ENCODE measurements at regions not wholly inside any gene's neighbourhood (a gene's known extent, or its start where the extent isn't known, plus 50 kb on each side); places are given as distances from the start of the nearest gene placed in this dataset.
"Not testable (repeated sequence)": the region's sequence is repeated elsewhere in the genome, so short reads cannot be mapped to it uniquely, and the experiment has no call there.

- H3K4me3 ChIP-seq (ENCODE audit: low read length), result no peak overlapping the region
- no peak overlapping the region for H2AFZ ChIP-seq (ENCODE audit: low read length)
- no peak overlapping the region for H3K4me2 ChIP-seq (ENCODE audit: low read depth, low read length)
- H3K79me2 ChIP-seq (ENCODE audit: low read length), result no peaks in the 10 kb centered on the region
- no peaks in the 10 kb centered on the region for H3K4me1 ChIP-seq (ENCODE audit: low read length)
- H3K9me3 ChIP-seq (replicated peaks; ENCODE audit: insufficient read depth, low read length), result no peaks in the 10 kb centered on the region
- no peaks in the 10 kb centered on the region for H4K20me1 ChIP-seq (ENCODE audit: insufficient read depth, low read length)
- no peaks in the 10 kb centered on the region for H3F3A ChIP-seq (ENCODE audit: insufficient read depth, low read length)
- no peak for DNase-seq
- no peak overlapping the region for H3K9ac ChIP-seq (ENCODE audit: low read length)
- no peak overlapping the region for H3K27ac ChIP-seq (ENCODE audit: low read length)
- TF ChIP-seq EZH2 (optimal IDR thresholded peaks at IDR 0.05; ENCODE audit: low read depth, low read length) (no peak), EZH2phosphoT487 (IDR thresholded peaks at IDR 0.05; ENCODE audit: low read length) (no peak)
- TF ChIP-seq, protein P1, sequence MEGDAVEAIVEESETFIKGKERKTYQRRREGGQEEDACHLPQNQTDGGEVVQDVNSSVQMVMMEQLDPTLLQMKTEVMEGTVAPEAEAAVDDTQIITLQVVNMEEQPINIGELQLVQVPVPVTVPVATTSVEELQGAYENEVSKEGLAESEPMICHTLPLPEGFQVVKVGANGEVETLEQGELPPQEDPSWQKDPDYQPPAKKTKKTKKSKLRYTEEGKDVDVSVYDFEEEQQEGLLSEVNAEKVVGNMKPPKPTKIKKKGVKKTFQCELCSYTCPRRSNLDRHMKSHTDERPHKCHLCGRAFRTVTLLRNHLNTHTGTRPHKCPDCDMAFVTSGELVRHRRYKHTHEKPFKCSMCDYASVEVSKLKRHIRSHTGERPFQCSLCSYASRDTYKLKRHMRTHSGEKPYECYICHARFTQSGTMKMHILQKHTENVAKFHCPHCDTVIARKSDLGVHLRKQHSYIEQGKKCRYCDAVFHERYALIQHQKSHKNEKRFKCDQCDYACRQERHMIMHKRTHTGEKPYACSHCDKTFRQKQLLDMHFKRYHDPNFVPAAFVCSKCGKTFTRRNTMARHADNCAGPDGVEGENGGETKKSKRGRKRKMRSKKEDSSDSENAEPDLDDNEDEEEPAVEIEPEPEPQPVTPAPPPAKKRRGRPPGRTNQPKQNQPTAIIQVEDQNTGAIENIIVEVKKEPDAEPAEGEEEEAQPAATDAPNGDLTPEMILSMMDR (IDR thresholded peaks at IDR 0.05; ENCODE audit: low read length), result no peak
- no peaks in the 10 kb centered on the region for H3K27me3 ChIP-seq (replicated peaks; ENCODE audit: insufficient read depth, low read length)
- H3K9me2 ChIP-seq (replicated peaks; ENCODE audit: insufficient read depth, low read length), result no peaks in the 10 kb centered on the region
- no peaks in the 10 kb centered on the region for H3K36me3 ChIP-seq (replicated peaks; ENCODE audit: insufficient read depth, low read length)
These were observed 251.4 kb downstream of the BLID start for GRCh38 chr11:121864660-121865059.

GRCh38 chr11:121863126-121863525, 252.9 kb downstream of the BLID start:
- no peaks in the 10 kb centered on the region for H3K4me1 ChIP-seq (ENCODE audit: low read length)
- H2AFZ ChIP-seq (ENCODE audit: low read length), result no peak overlapping the region
- no peaks in the 10 kb centered on the region for H3K9me3 ChIP-seq (replicated peaks; ENCODE audit: insufficient read depth, low read length)
- no peaks in the 10 kb centered on the region for H3K36me3 ChIP-seq (replicated peaks; ENCODE audit: insufficient read depth, low read length)
- TF ChIP-seq, protein P1 (IDR thresholded peaks at IDR 0.05; ENCODE audit: low read length), result no peak
- TF ChIP-seq EZH2phosphoT487 (IDR thresholded peaks at IDR 0.05; ENCODE audit: low read length), result no peak
- no peak for TF ChIP-seq EZH2 (optimal IDR thresholded peaks at IDR 0.05; ENCODE audit: low read depth, low read length)
- no peaks in the 10 kb centered on the region for H4K20me1 ChIP-seq (ENCODE audit: insufficient read depth, low read length)
- H3K4me2 ChIP-seq (ENCODE audit: low read depth, low read length), result no peak overlapping the region
- H3K79me2 ChIP-seq (ENCODE audit: low read length), result no peaks in the 10 kb centered on the region
- H3K9ac ChIP-seq (ENCODE audit: low read length), result no peak overlapping the region
- no peaks in the 10 kb centered on the region for H3K9me2 ChIP-seq (replicated peaks; ENCODE audit: insufficient read depth, low read length)
- H3K4me3 ChIP-seq (ENCODE audit: low read length), result no peak overlapping the region
- H3F3A ChIP-seq (ENCODE audit: insufficient read depth, low read length), result no peaks in the 10 kb centered on the region
- H3K27me3 ChIP-seq (replicated peaks; ENCODE audit: insufficient read depth, low read length), result no peaks in the 10 kb centered on the region
- no peak overlapping the region for H3K27ac ChIP-seq (ENCODE audit: low read length)
- no peak for DNase-seq

- H2AFZ ChIP-seq (ENCODE audit: low read length); H3K9me3 ChIP-seq (replicated peaks; ENCODE audit: insufficient read depth, low read length); H3K36me3 ChIP-seq (replicated peaks; ENCODE audit: insufficient read depth, low read length); H3K9me2 ChIP-seq (replicated peaks; ENCODE audit: insufficient read depth, low read length); H3K4me3 ChIP-seq (ENCODE audit: low read length); H3K4me1 ChIP-seq (ENCODE audit: low read length); DNase-seq; H3F3A ChIP-seq (ENCODE audit: insufficient read depth, low read length); H3K9ac ChIP-seq (ENCODE audit: low read length); H3K4me2 ChIP-seq (ENCODE audit: low read depth, low read length); H3K27ac ChIP-seq (ENCODE audit: low read length); H3K27me3 ChIP-seq (replicated peaks; ENCODE audit: insufficient read depth, low read length); H3K79me2 ChIP-seq (ENCODE audit: low read length); H4K20me1 ChIP-seq (ENCODE audit: insufficient read depth, low read length): not testable (repeated sequence)
These were observed 260.9 kb downstream of the BLID start for GRCh38 chr11:121855138-121855537.

DNA sequence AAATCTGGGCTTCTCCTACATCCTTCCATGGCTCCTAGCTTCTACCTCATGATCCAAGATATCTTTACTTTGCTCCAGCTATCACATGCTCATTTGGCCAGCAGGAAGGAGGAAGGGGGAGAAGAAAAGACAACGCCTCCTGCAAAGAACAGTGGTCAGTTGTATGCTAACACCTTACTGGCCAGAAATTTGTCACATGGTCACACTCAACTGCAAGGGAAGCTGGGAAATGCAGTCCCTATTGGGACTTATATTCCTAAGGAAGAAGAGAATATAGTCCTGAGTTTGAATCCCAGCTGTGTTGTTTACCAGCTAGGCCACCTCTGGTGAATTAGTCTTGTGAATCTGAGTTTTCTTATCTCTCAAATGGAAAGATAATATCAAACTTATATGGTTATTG, 272.0 kb downstream of the BLID start:
- H3K4me1 ChIP-seq (ENCODE audit: low read length), result no peaks in the 10 kb centered on the region
- no peaks in the 10 kb centered on the region for H3K27me3 ChIP-seq (replicated peaks; ENCODE audit: insufficient read depth, low read length)
- H3K36me3 ChIP-seq (replicated peaks; ENCODE audit: insufficient read depth, low read length), result no peaks in the 10 kb centered on the region
- no peaks in the 10 kb centered on the region for H3K79me2 ChIP-seq (ENCODE audit: low read length)
- no peak overlapping the region for H3K4me2 ChIP-seq (ENCODE audit: low read depth, low read length)
- no peak overlapping the region for H3K4me3 ChIP-seq (ENCODE audit: low read length)
- H3F3A ChIP-seq (ENCODE audit: insufficient read depth, low read length), result no peaks in the 10 kb centered on the region
- TF ChIP-seq EZH2 (optimal IDR thresholded peaks at IDR 0.05; ENCODE audit: low read depth, low read length) (no peak), EZH2phosphoT487 (IDR thresholded peaks at IDR 0.05; ENCODE audit: low read length) (no peak)
- TF ChIP-seq, protein P1 (IDR thresholded peaks at IDR 0.05; ENCODE audit: low read length), result no peak
- H3K9me2 ChIP-seq (replicated peaks; ENCODE audit: insufficient read depth, low read length), result no peaks in the 10 kb centered on the region
- no peaks in the 10 kb centered on the region for H4K20me1 ChIP-seq (ENCODE audit: insufficient read depth, low read length)
- H3K9me3 ChIP-seq (replicated peaks; ENCODE audit: insufficient read depth, low read length), result no peaks in the 10 kb centered on the region
- DNase-seq, result no peak
- no peak overlapping the region for H2AFZ ChIP-seq (ENCODE audit: low read length)
- no peak overlapping the region for H3K27ac ChIP-seq (ENCODE audit: low read length)
- no peak overlapping the region for H3K9ac ChIP-seq (ENCODE audit: low read length)
